EL (cell line): ENCODE measurements at regions not wholly inside any gene's neighbourhood (a gene's known extent, or its start where the extent isn't known, plus 50 kb on each side); places are given as distances from the start of the nearest gene placed in this dataset.
"Not testable (repeated sequence)": the region's sequence is repeated elsewhere in the genome, so short reads cannot be mapped to it uniquely, and the experiment has no call there.

ENCODE experiments used
- DNase-seq: peaks from one replicate; pipeline ENCODE4 v3.0.0-alpha.2; 2016

- DNase-seq: no peak
Observed at GRCh38 chr2:121150713-121151112, 134.3 kb downstream of the TFCP2L1 start.

GRCh38 chr2:121151311-121152109 lies 133.5 kb downstream of the TFCP2L1 start:
- DNase-seq: no peak

- DNase-seq: no peak
Observed at GRCh38 chr2:121152861-121153260, 132.1 kb downstream of the TFCP2L1 start.

GRCh38 chr2:121153516-121153915 lies 131.5 kb downstream of the TFCP2L1 start:
- no peak for DNase-seq

GRCh38 chr2:121155502-121156056 lies 129.4 kb downstream of the TFCP2L1 start:
- no peak for DNase-seq

- not testable (repeated sequence) for DNase-seq
Observed at GRCh38 chr2:121157481-121157880, 127.5 kb downstream of the TFCP2L1 start.

GRCh38 chr2:121159291-121160071 lies 125.5 kb downstream of the TFCP2L1 start:
- no peak for DNase-seq

GRCh38 chr2:121160366-121160765 lies 124.6 kb downstream of the TFCP2L1 start:
- no peak for DNase-seq

- no peak for DNase-seq
Observed at GRCh38 chr2:121161272-121161671, 123.7 kb downstream of the TFCP2L1 start.

GRCh38 chr2:121162893-121163292 lies 122.1 kb downstream of the TFCP2L1 start:
- no peak for DNase-seq

GRCh38 chr2:121164042-121164441 lies 121.0 kb downstream of the TFCP2L1 start:
- DNase-seq: no peak

GRCh38 chr2:121165038-121165542 lies 119.9 kb downstream of the TFCP2L1 start:
- no peak for DNase-seq
